ENCODE measurements at regions not wholly inside any gene's neighbourhood (a gene's known extent, or its start where the extent isn't known, plus 50 kb on each side); places are given as distances from the start of the nearest gene placed in this dataset.
"Not testable (repeated sequence)": the region's sequence is repeated elsewhere in the genome, so short reads cannot be mapped to it uniquely, and the experiment has no call there.

GRCh38 chr2:147294825-147295392, 549.9 kb upstream of the ACVR2A start:
- DNase-seq (ENCODE audit: low read depth in 2 of 2): no peak

- DNase-seq (ENCODE audit: low read depth in 2 of 2): no peak
Measured at GRCh38 chr2:147293991-147294824, 550.6 kb upstream of the ACVR2A start.

- no peak for DNase-seq (ENCODE audit: low read depth in 2 of 2)
Measured at GRCh38 chr2:147288131-147288530, 556.7 kb upstream of the ACVR2A start.

- DNase-seq (ENCODE audit: low read depth in 2 of 2): no peak
Measured at GRCh38 chr2:147275943-147276342, 568.9 kb upstream of the ACVR2A start.

- no peak for DNase-seq (ENCODE audit: low read depth in 2 of 2)
Measured at GRCh38 chr2:147273628-147274027, 571.2 kb upstream of the ACVR2A start.

GRCh38 chr2:147273106-147273505, 571.7 kb upstream of the ACVR2A start:
- no peak for DNase-seq (ENCODE audit: low read depth in 2 of 2)

- DNase-seq (ENCODE audit: low read depth in 2 of 2): not testable (repeated sequence)
Measured at GRCh38 chr2:147269581-147269980, 575.2 kb upstream of the ACVR2A start.

GRCh38 chr2:147260241-147260640, 584.6 kb upstream of the ACVR2A start:
- no peak for DNase-seq (ENCODE audit: low read depth in 2 of 2)

GRCh38 chr2:147255812-147256211, 589.0 kb upstream of the ACVR2A start:
- DNase-seq (ENCODE audit: low read depth in 2 of 2): no peak

- DNase-seq (ENCODE audit: low read depth in 2 of 2): no peak
Measured at GRCh38 chr2:147250652-147251356, 594.0 kb upstream of the ACVR2A start.

GRCh38 chr2:147247749-147248148, 597.1 kb upstream of the ACVR2A start:
- no peak for DNase-seq (ENCODE audit: low read depth in 2 of 2)

GRCh38 chr2:147242445-147242844, 602.4 kb upstream of the ACVR2A start:
- DNase-seq (ENCODE audit: low read depth in 2 of 2): no peak

GRCh38 chr2:147236601-147237000, 608.2 kb upstream of the ACVR2A start:
- no peak for DNase-seq (ENCODE audit: low read depth in 2 of 2)

GRCh38 chr2:147232225-147232669, 612.6 kb upstream of the ACVR2A start:
- DNase-seq (ENCODE audit: low read depth in 2 of 2): no peak

- DNase-seq (ENCODE audit: low read depth in 2 of 2): no peak
Measured at GRCh38 chr2:147231607-147232006, 613.2 kb upstream of the ACVR2A start.

GRCh38 chr2:147231081-147231480, 613.7 kb upstream of the ACVR2A start:
- DNase-seq (ENCODE audit: low read depth in 2 of 2): no peak

GRCh38 chr2:147227313-147227712, 617.5 kb upstream of the ACVR2A start:
- DNase-seq (ENCODE audit: low read depth in 2 of 2): no peak

GRCh38 chr2:147224070-147224469, 620.8 kb upstream of the ACVR2A start:
- no peak for DNase-seq (ENCODE audit: low read depth in 2 of 2)

- no peak for DNase-seq (ENCODE audit: low read depth in 2 of 2)
Measured at GRCh38 chr2:147223553-147224060, 621.2 kb upstream of the ACVR2A start.

- no peak for DNase-seq (ENCODE audit: low read depth in 2 of 2)
Measured at GRCh38 chr2:147223119-147223518, 621.7 kb upstream of the ACVR2A start.

- DNase-seq (ENCODE audit: low read depth in 2 of 2): no peak
Measured at GRCh38 chr2:147222506-147222905, 622.3 kb upstream of the ACVR2A start.

- DNase-seq (ENCODE audit: low read depth in 2 of 2): no peak
Measured at GRCh38 chr2:147214914-147215313, 629.9 kb upstream of the ACVR2A start.

Data from lung microvascular endothelial cell (primary cell).